ENCODE measurements at regions not wholly inside any gene's neighbourhood (a gene's known extent, or its start where the extent isn't known, plus 50 kb on each side); places are given as distances from the start of the nearest gene placed in this dataset.

- no peak for TF ChIP-seq POLR2A (IDR thresholded peaks at IDR 0.05; ENCODE audit: low read length)
- TF ChIP-seq GATA1 (IDR thresholded peaks at IDR 0.05; ENCODE audit: low read depth, low read length): no peak
Observed at GRCh38 chr6:112651239-112651638, 304.1 kb downstream of the RFPL4B start.
